Aorta (tissue), 5 donors: ENCODE measurements at regions not wholly inside any gene's neighbourhood (a gene's known extent, or its start where the extent isn't known, plus 50 kb on each side); places are given as distances from the start of the nearest gene placed in this dataset.

ENCODE experiments used
- ATAC-seq: fragments of 200-7000 bp; cut with Tn5 transposase; one replicate; pipeline ENCODE4 v1.9.1; 2022; ENCODE audit warnings: moderate library complexity; ENCODE audit not compliant: low FRiP score
- DNase-seq, 2 donors: peaks; one replicate each; pipeline ENCODE4 v3.0.0-alpha.2; 2020
- H3K27ac ChIP-seq, 2 donors: one replicate each; pipeline ENCODE4 v1.5.1; 2013; ENCODE audit warnings: low read length in 2 of 2, mild to moderate bottlenecking in 2 of 2, moderate library complexity in 2 of 2, control low read depth in 1 of 2, inconsistent platforms in 1 of 2, low read depth in 1 of 2
- H3K27me3 ChIP-seq, 2 donors: one replicate each; pipeline ENCODE4 v1.6.1; 2013; ENCODE audit warnings: control low read depth in 1 of 2, low read length in 1 of 2, mild to moderate bottlenecking in 1 of 2, moderate library complexity in 1 of 2; ENCODE audit not compliant: insufficient read depth in 2 of 2, control insufficient read depth in 1 of 2
- H3K36me3 ChIP-seq, 2 donors: one replicate each; pipeline ENCODE4 v1.6.1; 2013; ENCODE audit warnings: control low read depth in 1 of 2, low read length in 1 of 2, mild to moderate bottlenecking in 1 of 2; ENCODE audit not compliant: insufficient read depth in 2 of 2, control insufficient read depth in 1 of 2
- H3K4me1 ChIP-seq, 2 donors: one replicate each; pipeline ENCODE4 v1.6.1; 2013; ENCODE audit warnings: low read length in 2 of 2, control low read depth in 1 of 2, mild to moderate bottlenecking in 1 of 2, moderate library complexity in 1 of 2; ENCODE audit not compliant: insufficient read depth in 2 of 2, control insufficient read depth in 1 of 2
- H3K4me3 ChIP-seq, 2 donors: one replicate each; pipeline ENCODE4 v1.5.1; 2013; ENCODE audit warnings: low read length in 2 of 2, control low read depth in 1 of 2, mild to moderate bottlenecking in 1 of 2
- H3K9me3 ChIP-seq: one replicate; pipeline ENCODE4 v1.6.1; 2013; ENCODE audit warnings: mild to moderate bottlenecking, low read length; ENCODE audit not compliant: control insufficient read depth
- WGBS, 2 donors: extraction: QIAGEN DNeasy Blood & Tissue Kit; methylation state at CpG; one replicate each; pipeline ENCODE4 v1.1.7; 2013; 5-methylcytosine and 5-hydroxymethylcytosine counted together
- intact Hi-C, 2 donors: fragments of 100-400 bp; cut with DNase I; formaldehyde crosslinking; loops; one replicate each; pipeline versions ENCODE4 v1.14.2 to v1.15.0; 2022
- donor health status: healthy with polysubstance abuse.
- donor health status: Bipolar disorder and iron deficiency.
- donor health status: DM: no; HTN: no; CAD: no.
- donor health status: DM: no; HTN: no; CAD: no.
- donor health status: DM: yes; HTN: yes; CAD: no.

GRCh38 chr15:87734571-87735373 is 521.8 kb downstream of the NTRK3 start:
- ATAC-seq (no peak), DNase-seq (no peak)
- Histone ChIP-seq H3K4me3 (no peak overlapping the region), H3K27me3 (no peaks in the 10 kb centered on the region), H3K36me3 (no peaks in the 10 kb centered on the region), H3K4me1 (peaks cover 0 to 7% of the 10 kb centered on the region in 2 donors), H3K27ac (no peak overlapping the region), H3K9me3 (no peaks in the 10 kb centered on the region)
- WGBS, 2 donors, result 56 to 71% methylated on average over 11 of the region's 11 CpGs
- intact Hi-C loops, result no loop called here

GRCh38 chr15:87733977-87734376 is 522.6 kb downstream of the NTRK3 start:
- Histone ChIP-seq H3K36me3 (no peaks in the 10 kb centered on the region), H3K4me3 (no peak overlapping the region), H3K4me1 (peaks cover 0 to 7% of the 10 kb centered on the region in 2 donors), H3K9me3 (no peaks in the 10 kb centered on the region), H3K27ac (no peak overlapping the region), H3K27me3 (no peaks in the 10 kb centered on the region)
- intact Hi-C loops, result no loop called here
- 98% methylated on average over 5 of the region's 5 CpGs for WGBS, 2 donors
- ATAC-seq (no peak), DNase-seq (no peak)

- no peaks in the 10 kb centered on the region for H3K36me3 ChIP-seq
- ATAC-seq (no peak), DNase-seq (no peak)
- H3K27ac ChIP-seq, result no peak overlapping the region
- H3K27me3 ChIP-seq, result no peaks in the 10 kb centered on the region
- H3K4me3 ChIP-seq, result no peak overlapping the region
- intact Hi-C loops, result no loop called here
- no peaks in the 10 kb centered on the region for H3K9me3 ChIP-seq
- WGBS, 2 donors, result 47 to 63% methylated on average over 4 of the region's 4 CpGs
- peaks cover 0 to 7% of the 10 kb centered on the region in 2 donors for H3K4me1 ChIP-seq
Observed at GRCh38 chr15:87733541-87733941, 523.0 kb downstream of the NTRK3 start.

GRCh38 chr15:87732976-87733375 is 523.6 kb downstream of the NTRK3 start:
- Histone ChIP-seq H3K4me1 (peaks cover 0 to 7% of the 10 kb centered on the region in 2 donors), H3K36me3 (no peaks in the 10 kb centered on the region), H3K4me3 (no peak overlapping the region), H3K27me3 (no peaks in the 10 kb centered on the region), H3K9me3 (no peaks in the 10 kb centered on the region), H3K27ac (no peak overlapping the region)
- no peak for DNase-seq
- WGBS, 2 donors, result 60 to 80% methylated on average over 4 of the region's 4 CpGs
- ATAC-seq, result no peak
- intact Hi-C loops, result no loop called here

GRCh38 chr15:87731630-87732029 is 524.9 kb downstream of the NTRK3 start:
- no peak for DNase-seq
- intact Hi-C loops, result no loop called here
- 5 to 9% methylated on average over 3 of the region's 3 CpGs for WGBS, 2 donors
- Histone ChIP-seq H3K4me3 (no peak overlapping the region), H3K27ac (no peak overlapping the region), H3K27me3 (no peaks in the 10 kb centered on the region), H3K4me1 (peaks cover 0 to 5% of the 10 kb centered on the region in 2 donors), H3K36me3 (no peaks in the 10 kb centered on the region), H3K9me3 (no peaks in the 10 kb centered on the region)
- ATAC-seq, result no peak

- H3K9me3 ChIP-seq, result no peaks in the 10 kb centered on the region
- no peaks in the 10 kb centered on the region for H3K4me1 ChIP-seq
- 97 to 98% methylated on average over 2 of the region's 2 CpGs for WGBS, 2 donors
- no peak overlapping the region for H3K27ac ChIP-seq
- DNase-seq, result no peak
- no peak overlapping the region for H3K4me3 ChIP-seq
- intact Hi-C loops, result no loop called here
- no peaks in the 10 kb centered on the region for H3K27me3 ChIP-seq
- H3K36me3 ChIP-seq, result no peaks in the 10 kb centered on the region
- no peak for ATAC-seq
Observed at GRCh38 chr15:87730706-87731105, 525.8 kb downstream of the NTRK3 start.

GRCh38 chr15:87728998-87729397 is 527.5 kb downstream of the NTRK3 start:
- ATAC-seq (no peak), DNase-seq (no peak)
- Histone ChIP-seq H3K9me3 (no peaks in the 10 kb centered on the region), H3K36me3 (no peaks in the 10 kb centered on the region), H3K27ac (no peak overlapping the region), H3K4me3 (no peak overlapping the region), H3K4me1 (no peaks in the 10 kb centered on the region), H3K27me3 (no peaks in the 10 kb centered on the region)
- 77 to 94% methylated on average over 2 of the region's 2 CpGs for WGBS, 2 donors
- intact Hi-C loops, result no loop called here

- 93 to 96% methylated on average over 2 of the region's 2 CpGs for WGBS, 2 donors
- no peak for DNase-seq
- no peaks in the 10 kb centered on the region for H3K4me1 ChIP-seq
- no peaks in the 10 kb centered on the region for H3K27me3 ChIP-seq
- ATAC-seq, result no peak
- no peaks in the 10 kb centered on the region for H3K9me3 ChIP-seq
- no peaks in the 10 kb centered on the region for H3K36me3 ChIP-seq
- intact Hi-C loops, result no loop called here
- H3K27ac ChIP-seq, result no peak overlapping the region
- no peak overlapping the region for H3K4me3 ChIP-seq
Observed at GRCh38 chr15:87727073-87727472, 529.5 kb downstream of the NTRK3 start.

- intact Hi-C loops, result no loop called here
- 67 to 77% methylated on average over 7 of the region's 7 CpGs for WGBS, 2 donors
- Histone ChIP-seq H3K36me3 (no peaks in the 10 kb centered on the region), H3K4me1 (no peaks in the 10 kb centered on the region), H3K27ac (no peak overlapping the region), H3K27me3 (no peaks in the 10 kb centered on the region), H3K9me3 (no peaks in the 10 kb centered on the region), H3K4me3 (no peak overlapping the region)
- ATAC-seq (no peak), DNase-seq (no peak)
Observed at GRCh38 chr15:87724330-87724729, 532.2 kb downstream of the NTRK3 start.
